ENCODE measurements at regions not wholly inside any gene's neighbourhood (a gene's known extent, or its start where the extent isn't known, plus 50 kb on each side); places are given as distances from the start of the nearest gene placed in this dataset.

- no peak for TF ChIP-seq REPIN1 (tag by site-specific recombination; IDR thresholded peaks at IDR 0.05; ENCODE audit: low read depth)
- TF ChIP-seq SETDB1 (IDR thresholded peaks at IDR 0.05; ENCODE audit: insufficient read length, low read length): peak; percentile 87
- TF ChIP-seq ZNF747 (tag by site-specific recombination; IDR thresholded peaks at IDR 0.05): no peak
- TF ChIP-seq ZNF148 (tag by site-specific recombination; IDR thresholded peaks at IDR 0.05; ENCODE audit: borderline replicate concordance): no peak
- no peak for TF ChIP-seq ZNF324 (tag by site-specific recombination; IDR thresholded peaks at IDR 0.05)
- no peak for TF ChIP-seq CTCF (tag by site-specific recombination; IDR thresholded peaks at IDR 0.05)
- TF ChIP-seq ZNF830 (tag by site-specific recombination; IDR thresholded peaks at IDR 0.05; ENCODE audit: low read depth): no peak
- no peak for TF ChIP-seq ZNF280C (tag by site-specific recombination; IDR thresholded peaks at IDR 0.05)
- TF ChIP-seq ZEB2 (tag by site-specific recombination; IDR thresholded peaks at IDR 0.05): no peak
- no peak for TF ChIP-seq ZNF366 (tag by site-specific recombination; conservative IDR thresholded peaks at IDR 0.05)
- no peak for TF ChIP-seq ATF2 (tag by site-specific recombination; IDR thresholded peaks at IDR 0.05; ENCODE audit: low read depth)
These were observed 57.8 kb upstream of the C15orf39 start for GRCh38 chr15:75143738-75144334.
